ENCODE measurements at regions not wholly inside any gene's neighbourhood (a gene's known extent, or its start where the extent isn't known, plus 50 kb on each side); places are given as distances from the start of the nearest gene placed in this dataset.

DNA sequence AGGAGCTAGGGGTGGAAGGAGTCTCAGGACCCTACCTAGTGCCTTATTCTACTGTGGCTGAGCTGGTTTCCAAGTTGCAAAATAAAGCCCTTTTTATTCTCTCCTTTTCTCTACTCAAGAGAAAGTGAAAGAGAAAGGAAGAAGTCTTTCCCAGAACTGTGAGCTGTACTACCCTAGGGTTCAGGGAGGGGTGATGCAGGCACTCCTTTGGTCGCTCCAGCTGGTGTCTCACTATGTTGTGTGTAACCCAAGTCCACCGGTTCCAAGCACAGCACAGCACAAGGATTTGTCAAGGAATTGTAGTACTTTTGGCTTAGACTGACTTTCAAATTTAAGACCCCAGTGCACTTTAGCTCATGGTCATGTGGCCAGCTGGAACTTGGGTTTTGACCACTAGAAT, 1721.7 kb downstream of the OTOL1 start:
- no peak for DNase-seq
- Histone ChIP-seq H3K4me1 (no peaks in the 10 kb centered on the region), H3K36me3 (no peaks in the 10 kb centered on the region), H3K27me3 (ENCODE audit: low read depth) (no peaks in the 10 kb centered on the region), H3K4me3 (no peak overlapping the region), H3K9me3 (replicated peaks) (no peaks in the 10 kb centered on the region), H3K27ac (replicated peaks) (no peak overlapping the region)
- no peak for TF ChIP-seq CTCF (IDR thresholded peaks at IDR 0.05; ENCODE audit: borderline replicate concordance)
- intact Hi-C loops (cut with micrococcal nuclease), result no loop called here

GRCh38 chr3:163213838-163214237, 1717.2 kb downstream of the OTOL1 start:
- no peak for DNase-seq
- TF ChIP-seq CTCF (IDR thresholded peaks at IDR 0.05; ENCODE audit: borderline replicate concordance), result no peak
- H3K27me3 ChIP-seq (ENCODE audit: low read depth), result no peaks in the 10 kb centered on the region

DNA sequence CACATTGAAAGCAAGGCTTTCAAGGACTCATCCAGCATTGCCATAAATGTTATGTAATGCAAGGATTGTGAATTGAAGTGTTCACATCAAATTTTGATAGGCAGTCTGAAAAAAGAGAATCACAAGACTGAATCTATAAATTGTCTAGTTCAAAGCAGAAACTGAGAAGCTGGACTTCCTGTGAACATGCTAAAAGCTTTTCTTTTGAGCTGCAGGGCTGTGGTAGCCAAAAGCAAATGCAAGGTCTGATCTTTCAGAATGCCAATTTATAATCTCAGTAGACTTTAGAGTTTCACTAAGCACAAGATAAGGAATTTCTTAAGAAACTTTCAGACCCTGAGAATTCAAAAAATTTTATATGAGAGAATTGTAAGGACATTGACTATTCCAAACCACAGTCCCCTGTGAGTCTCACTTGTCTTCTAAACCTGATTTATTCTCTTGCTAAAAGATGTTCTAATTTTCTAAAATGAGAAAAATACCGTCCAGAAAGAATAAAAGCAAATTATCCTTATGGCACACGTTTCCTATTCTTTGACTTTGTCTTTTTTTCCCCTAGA, 1700.3 kb downstream of the OTOL1 start:
- Histone ChIP-seq H3K36me3 (no peaks in the 10 kb centered on the region), H3K27me3 (ENCODE audit: low read depth) (no peaks in the 10 kb centered on the region), H3K27ac (replicated peaks) (no peak overlapping the region), H3K4me3 (no peak overlapping the region), H3K9me3 (replicated peaks) (no peaks in the 10 kb centered on the region), H3K4me1 (no peaks in the 10 kb centered on the region)
- DNase-seq, result no peak
- intact Hi-C loops (cut with micrococcal nuclease), result no loop called here
- TF ChIP-seq CTCF (IDR thresholded peaks at IDR 0.05; ENCODE audit: borderline replicate concordance), result no peak

More at GRCh38 chr3:163213838-163214237, 1717.2 kb downstream of the OTOL1 start:
- H3K4me3 ChIP-seq, result no peak overlapping the region
- H3K36me3 ChIP-seq, result no peaks in the 10 kb centered on the region
- intact Hi-C loops (cut with micrococcal nuclease), result no loop called here
- no peak overlapping the region for H3K27ac ChIP-seq (replicated peaks)
- H3K4me1 ChIP-seq, result no peaks in the 10 kb centered on the region
- peaks cover 8% of the 10 kb centered on the region for H3K9me3 ChIP-seq (replicated peaks)

DNA sequence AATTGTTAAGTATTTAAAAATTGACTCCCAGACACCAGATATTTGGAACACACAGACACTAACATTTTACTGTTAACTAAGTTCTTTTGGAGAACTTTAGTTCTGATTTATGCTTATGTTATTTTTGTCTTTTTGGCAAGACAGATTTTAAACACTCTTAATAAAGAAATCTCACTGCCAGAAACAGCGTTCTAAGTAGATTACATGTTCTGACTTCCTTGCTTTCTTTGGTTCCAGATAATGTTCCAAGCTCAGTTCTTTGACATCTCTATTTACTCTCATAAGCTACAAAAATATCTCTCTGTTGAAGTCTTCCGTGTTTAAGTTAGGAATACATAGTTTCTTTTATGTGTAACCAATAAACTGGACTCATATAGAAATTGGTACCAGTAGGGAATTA, 1699.6 kb downstream of the OTOL1 start:
- no peak overlapping the region for H3K27ac ChIP-seq (replicated peaks)
- no peaks in the 10 kb centered on the region for H3K36me3 ChIP-seq
- intact Hi-C loops (cut with micrococcal nuclease), result no loop called here
- H3K9me3 ChIP-seq (replicated peaks), result no peaks in the 10 kb centered on the region
- DNase-seq, result no peak
- no peak overlapping the region for H3K4me3 ChIP-seq
- no peaks in the 10 kb centered on the region for H3K4me1 ChIP-seq
- H3K27me3 ChIP-seq (ENCODE audit: low read depth), result no peaks in the 10 kb centered on the region
- TF ChIP-seq CTCF (IDR thresholded peaks at IDR 0.05; ENCODE audit: borderline replicate concordance), result no peak

- intact Hi-C loops (cut with micrococcal nuclease), result no loop called here
- no peaks in the 10 kb centered on the region for H3K36me3 ChIP-seq
- no peaks in the 10 kb centered on the region for H3K27me3 ChIP-seq (ENCODE audit: low read depth)
- no peak for TF ChIP-seq CTCF (IDR thresholded peaks at IDR 0.05; ENCODE audit: borderline replicate concordance)
- no peak overlapping the region for H3K4me3 ChIP-seq
- H3K9me3 ChIP-seq (replicated peaks), result no peaks in the 10 kb centered on the region
- no peak overlapping the region for H3K27ac ChIP-seq (replicated peaks)
- no peak for DNase-seq
- no peaks in the 10 kb centered on the region for H3K4me1 ChIP-seq
These were observed 1689.2 kb downstream of the OTOL1 start for GRCh38 chr3:163185721-163186350.
